B cell (primary cell): ENCODE measurements at regions not wholly inside any gene's neighbourhood (a gene's known extent, or its start where the extent isn't known, plus 50 kb on each side); places are given as distances from the start of the nearest gene placed in this dataset.

Experiments used
- EZH2 ChIP-seq: IDR thresholded peaks from 2 replicates; pipeline ENCODE4 v1.6.1; 2012; ENCODE audit warnings: borderline replicate concordance, low read depth, mild to moderate bottlenecking, moderate library complexity, low read length; ENCODE audit not compliant: insufficient read depth, poor library complexity, severe bottlenecking
- TF ChIP-seq, protein P1 (sequence below): fragments of 200-600 bp; IDR thresholded peaks from one replicate; pipeline ENCODE4 v1.8.0; 2022; ENCODE audit warnings: antibody characterized with exemption, mild to moderate bottlenecking

DNA sequence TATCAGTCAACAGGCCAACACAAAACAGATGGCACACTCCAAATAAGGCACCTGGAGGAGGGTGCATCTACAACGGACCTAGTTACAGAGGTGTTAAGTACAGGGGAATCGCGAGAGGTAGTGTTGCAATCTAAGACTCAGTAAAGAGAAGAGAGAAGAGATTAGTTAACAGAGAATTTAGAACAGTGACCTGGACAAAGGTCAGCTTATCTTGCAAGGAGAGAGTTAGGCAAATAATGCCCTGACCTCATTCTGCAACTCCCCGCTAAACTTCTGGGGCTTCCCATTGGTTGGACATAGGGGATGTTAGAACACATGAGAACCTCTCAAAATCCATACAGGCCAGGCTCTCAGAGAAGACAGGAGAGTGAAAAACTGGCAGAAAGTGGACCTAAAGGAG, 289.4 kb upstream of the GK2 start:
- TF ChIP-seq, protein P1, sequence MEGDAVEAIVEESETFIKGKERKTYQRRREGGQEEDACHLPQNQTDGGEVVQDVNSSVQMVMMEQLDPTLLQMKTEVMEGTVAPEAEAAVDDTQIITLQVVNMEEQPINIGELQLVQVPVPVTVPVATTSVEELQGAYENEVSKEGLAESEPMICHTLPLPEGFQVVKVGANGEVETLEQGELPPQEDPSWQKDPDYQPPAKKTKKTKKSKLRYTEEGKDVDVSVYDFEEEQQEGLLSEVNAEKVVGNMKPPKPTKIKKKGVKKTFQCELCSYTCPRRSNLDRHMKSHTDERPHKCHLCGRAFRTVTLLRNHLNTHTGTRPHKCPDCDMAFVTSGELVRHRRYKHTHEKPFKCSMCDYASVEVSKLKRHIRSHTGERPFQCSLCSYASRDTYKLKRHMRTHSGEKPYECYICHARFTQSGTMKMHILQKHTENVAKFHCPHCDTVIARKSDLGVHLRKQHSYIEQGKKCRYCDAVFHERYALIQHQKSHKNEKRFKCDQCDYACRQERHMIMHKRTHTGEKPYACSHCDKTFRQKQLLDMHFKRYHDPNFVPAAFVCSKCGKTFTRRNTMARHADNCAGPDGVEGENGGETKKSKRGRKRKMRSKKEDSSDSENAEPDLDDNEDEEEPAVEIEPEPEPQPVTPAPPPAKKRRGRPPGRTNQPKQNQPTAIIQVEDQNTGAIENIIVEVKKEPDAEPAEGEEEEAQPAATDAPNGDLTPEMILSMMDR, result no peak
- TF ChIP-seq EZH2, result no peak
